BLaER1 treated with 17β-estradiol and CSF1 and Interleukin-3, amounts not matched to agents 10 nM and 100 nM (cell line): ENCODE measurements at regions not wholly inside any gene's neighbourhood (a gene's known extent, or its start where the extent isn't known, plus 50 kb on each side); places are given as distances from the start of the nearest gene placed in this dataset.

Experiments used
- H3K27ac ChIP-seq, 11 experiments: shearing (Covaris generic); formaldehyde crosslinking; 2 replicates each; pipeline ENCODE4 v1.8.1; 2022
- H3K27me3 ChIP-seq, 11 experiments: shearing (Covaris generic); formaldehyde crosslinking; 2 replicates each; pipeline ENCODE4 v1.8.1; 2022
- H3K36me3 ChIP-seq, 11 experiments: shearing (Covaris generic); formaldehyde crosslinking; 2 replicates each; pipeline ENCODE4 v1.8.1; 2022
- H3K4me1 ChIP-seq, 10 experiments: shearing (Covaris generic); formaldehyde crosslinking; 2 replicates each; pipeline ENCODE4 v1.8.1; 2022
- H3K4me2 ChIP-seq, 11 experiments: shearing (Covaris generic); formaldehyde crosslinking; 2 replicates each; pipeline ENCODE4 v1.8.1; 2022
- H3K4me3 ChIP-seq, 10 experiments: shearing (Covaris generic); formaldehyde crosslinking; 2 replicates each; pipeline ENCODE4 v1.8.1; 2022
- H3K9ac ChIP-seq, 11 experiments: shearing (Covaris generic); formaldehyde crosslinking; 2 replicates each; pipeline ENCODE4 v1.8.1; 2022
- H3K9me3 ChIP-seq, 11 experiments: shearing (Covaris generic); formaldehyde crosslinking; replicated peaks in 1 of 11; 2 replicates each; pipeline ENCODE4 v1.8.1; 2022
- H4K20me1 ChIP-seq, 11 experiments: shearing (Covaris generic); formaldehyde crosslinking; 2 replicates each; pipeline ENCODE4 v1.8.1; 2022
- Cebpa-rat ChIP-seq, 11 experiments: shearing (Covaris generic); IDR thresholded peaks; 2 replicates each; pipeline ENCODE4 v1.8.1; 2022

DNA sequence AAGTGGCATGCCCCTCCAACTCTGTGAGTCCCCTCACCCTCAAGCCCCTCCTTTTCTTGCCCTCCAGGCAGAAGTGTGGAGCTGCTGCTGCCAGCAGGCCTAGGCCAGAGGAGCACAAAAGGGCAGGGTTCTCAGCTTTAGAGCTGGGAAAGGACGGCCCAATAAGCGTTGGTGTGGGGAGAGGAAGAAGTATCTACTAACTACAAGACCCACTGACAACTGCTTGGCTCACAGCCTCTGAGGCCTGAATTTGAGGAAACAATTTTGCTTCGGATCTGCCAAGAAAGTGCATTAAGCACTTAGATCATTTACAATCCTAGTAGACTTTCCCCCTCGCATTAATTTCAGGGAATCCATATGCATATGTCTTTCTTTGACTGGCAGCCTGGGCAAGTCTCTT is 179.4 kb downstream of the SNX18 start:
- peaks cover 18 to 83% (median 21%) of the 10 kb centered on the region in 10 experiments for H3K4me1 ChIP-seq

DNA sequence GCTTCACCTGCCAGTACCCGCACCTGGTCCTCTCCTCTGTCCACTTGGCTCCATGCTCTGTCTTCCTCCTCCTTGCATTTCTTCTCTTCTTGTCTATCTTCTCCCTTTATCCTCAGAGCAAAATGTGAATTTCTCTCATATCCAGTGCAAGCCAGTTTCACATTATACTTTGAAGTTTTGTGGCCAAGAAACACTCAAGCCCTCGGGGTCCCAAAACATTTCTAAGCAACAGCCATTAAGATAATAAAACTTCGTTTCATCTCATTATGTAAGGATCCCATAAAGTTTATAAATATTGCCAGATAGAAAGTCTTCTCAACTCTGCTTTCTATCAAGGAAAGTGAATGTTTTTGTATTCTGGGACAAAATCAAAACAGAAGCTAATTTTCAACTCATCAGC is 178.8 kb downstream of the SNX18 start:
- peak overlapping the region in 1 of 11 experiments; percentile 15; a peak in 1 of 22 replicates for H3K27ac ChIP-seq
- no peaks in the 10 kb centered on the region for H3K9me3 ChIP-seq
- H3K9ac ChIP-seq: no peak overlapping the region
- H3K4me3 ChIP-seq: no peak overlapping the region
- no peaks in the 10 kb centered on the region for H4K20me1 ChIP-seq
- H3K36me3 ChIP-seq: no peaks in the 10 kb centered on the region
- H3K4me2 ChIP-seq: peak overlapping the region in 2 of 11 experiments; percentile 46 to 95; a peak in 4 of 22 replicates
- no peaks in the 10 kb centered on the region for H3K27me3 ChIP-seq
- peaks cover 18 to 83% (median 21%) of the 10 kb centered on the region in 10 experiments for H3K4me1 ChIP-seq
- TF ChIP-seq Cebpa-rat (IDR thresholded peaks at IDR 0.05): no peak

More for the DNA sequence above, 179.4 kb downstream of the SNX18 start:
- H3K27me3 ChIP-seq: no peaks in the 10 kb centered on the region
- no peak overlapping the region for H3K9ac ChIP-seq
- TF ChIP-seq Cebpa-rat (IDR thresholded peaks at IDR 0.05): no peak
- no peaks in the 10 kb centered on the region for H4K20me1 ChIP-seq
- no peaks in the 10 kb centered on the region for H3K36me3 ChIP-seq
- peak overlapping the region in 1 of 11 experiments; percentile 15; a peak in 1 of 22 replicates for H3K27ac ChIP-seq
- H3K9me3 ChIP-seq: no peaks in the 10 kb centered on the region
- no peak overlapping the region for H3K4me3 ChIP-seq
- peak overlapping the region in 2 of 11 experiments; percentile 46 to 95; a peak in 4 of 22 replicates for H3K4me2 ChIP-seq

DNA sequence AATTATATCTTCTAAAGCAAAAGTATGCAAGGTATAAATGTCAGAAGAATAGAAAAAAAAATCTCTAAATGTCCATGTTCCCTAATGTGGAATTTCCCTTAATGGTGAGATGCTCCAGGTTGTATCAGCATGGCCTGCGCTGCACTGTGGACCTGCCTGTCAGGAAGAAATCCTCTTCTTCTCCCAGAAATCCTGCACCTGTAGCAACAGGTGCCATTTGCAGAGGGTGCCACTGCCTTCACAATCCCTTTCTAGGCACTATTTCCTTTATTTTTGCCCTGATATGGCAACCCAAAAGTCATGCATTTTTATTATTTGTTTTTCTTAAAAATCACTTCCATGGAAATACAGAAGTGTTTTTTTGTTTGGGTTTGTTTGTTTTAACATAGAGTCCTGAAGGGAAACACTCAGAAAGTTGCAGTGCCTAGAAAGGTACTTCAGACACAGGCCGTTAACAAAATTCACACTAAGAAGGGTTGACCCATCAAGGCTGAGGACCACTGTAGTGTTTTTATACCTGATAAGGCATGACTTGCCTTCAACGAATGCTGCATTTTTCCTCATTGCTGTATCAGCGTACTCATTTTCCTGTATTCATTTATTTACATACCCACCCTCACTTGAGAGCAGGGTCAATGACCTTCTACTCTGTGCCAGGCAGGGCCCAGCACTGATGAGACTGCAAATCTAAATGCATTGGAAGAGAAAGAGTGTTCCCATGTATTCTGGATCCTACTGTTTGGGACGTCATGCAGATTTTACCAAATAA is 177.8 kb downstream of the SNX18 start:
- no peak for TF ChIP-seq Cebpa-rat (IDR thresholded peaks at IDR 0.05)
- H3K4me1 ChIP-seq: peaks cover 15 to 85% (median 18%) of the 10 kb centered on the region in 10 experiments
- H3K9ac ChIP-seq: no peak overlapping the region

DNA sequence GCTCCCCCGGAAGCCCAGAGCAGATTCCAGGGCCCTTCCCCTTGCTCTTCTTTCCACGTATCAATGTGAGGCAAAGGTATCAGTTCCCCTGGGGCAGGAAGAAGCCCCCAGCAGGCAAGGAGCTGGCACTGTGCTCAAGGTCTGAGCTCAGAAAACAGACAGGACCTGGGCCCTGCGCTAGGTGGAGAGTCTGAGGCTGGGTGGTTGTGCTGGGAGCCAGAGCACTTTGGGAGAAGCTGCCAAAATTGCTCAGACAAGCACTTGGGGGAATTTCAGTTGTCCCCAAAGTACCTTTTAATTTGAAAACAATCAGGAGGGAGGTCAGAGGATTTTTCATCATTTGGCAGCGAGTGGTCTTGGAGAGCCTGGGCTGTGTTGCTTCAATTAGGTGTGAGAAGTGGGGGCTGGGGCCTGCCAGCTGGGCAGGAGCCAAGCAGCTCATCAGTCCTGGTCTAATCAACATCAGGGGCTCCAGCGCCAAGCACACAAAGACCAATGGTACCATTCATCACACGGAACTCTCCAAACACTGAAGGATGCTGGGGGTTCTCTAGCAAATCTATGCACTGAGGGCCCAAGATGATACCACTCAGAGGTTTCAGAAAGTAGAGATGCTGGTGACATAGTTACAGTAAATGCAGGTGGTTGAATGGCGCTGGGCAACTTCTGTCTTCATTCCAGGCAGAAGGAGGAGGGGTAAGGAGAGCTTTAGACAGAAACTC is 176.5 kb downstream of the SNX18 start:
- no peaks in the 10 kb centered on the region for H3K9me3 ChIP-seq
- H3K4me1 ChIP-seq: peaks cover 15 to 98% (median 24%) of the 10 kb centered on the region in 10 experiments
- no peak overlapping the region for H3K9ac ChIP-seq
- H3K4me3 ChIP-seq: no peak overlapping the region
- H3K36me3 ChIP-seq: no peaks in the 10 kb centered on the region
- no peaks in the 10 kb centered on the region for H3K27me3 ChIP-seq
- peak overlapping the region in 2 of 11 experiments; percentile 30 to 95; a peak in 4 of 22 replicates for H3K4me2 ChIP-seq
- TF ChIP-seq Cebpa-rat (IDR thresholded peaks at IDR 0.05): no peak
- H3K27ac ChIP-seq: no peak overlapping the region
- H4K20me1 ChIP-seq: no peaks in the 10 kb centered on the region

More for the DNA sequence above, 177.8 kb downstream of the SNX18 start:
- Histone ChIP-seq H3K9me3 (no peaks in the 10 kb centered on the region), H3K36me3 (no peaks in the 10 kb centered on the region), H3K27me3 (no peaks in the 10 kb centered on the region), H4K20me1 (no peaks in the 10 kb centered on the region), H3K4me3 (no peak overlapping the region), H3K4me2 (peak overlapping the region in 2 of 11 experiments; percentile 46 to 95; a peak in 1 of 22 replicates), H3K27ac (no peak overlapping the region)

DNA sequence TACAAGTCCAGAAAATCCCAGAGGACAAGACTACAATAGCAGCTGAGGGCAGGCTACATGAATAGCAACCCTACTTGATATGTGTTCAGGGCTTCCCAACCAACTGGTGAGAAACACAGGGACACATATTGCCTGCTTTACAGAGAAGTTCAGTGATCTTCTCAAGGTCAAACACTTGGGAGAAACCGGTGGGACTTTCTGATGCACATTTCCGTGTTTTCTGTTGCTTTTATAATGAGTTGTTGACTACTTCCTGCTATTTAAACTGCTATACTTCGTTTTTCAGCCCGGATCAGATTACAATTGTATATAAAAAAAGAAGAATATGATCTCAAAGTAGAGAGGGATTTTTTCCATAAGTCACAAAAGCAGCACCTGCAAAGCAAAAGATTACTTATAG is 175.1 kb downstream of the SNX18 start:
- Histone ChIP-seq H3K4me2 (peak overlapping the region; percentile 6 to 95 (median 50); a peak in 16 of 22 replicates), H3K36me3 (no peaks in the 10 kb centered on the region), H3K27me3 (no peaks in the 10 kb centered on the region), H3K4me3 (peak overlapping the region in 2 of 10 experiments; percentile 17 to 36; a peak in 3 of 20 replicates), H4K20me1 (no peaks in the 10 kb centered on the region), H3K4me1 (peaks cover 15 to 94% (median 29%) of the 10 kb centered on the region in 10 experiments), H3K9ac (peak overlapping the region in 2 of 11 experiments; percentile 55 to 72; a peak in 3 of 22 replicates), H3K9me3 (peaks cover 0 to 1% (median 0%) of the 10 kb centered on the region in 11 experiments; a peak in 1 of 22 replicates), H3K27ac (peak overlapping the region in 3 of 11 experiments; percentile 56 to 86 (median 83); a peak in 6 of 22 replicates)
- TF ChIP-seq Cebpa-rat (IDR thresholded peaks at IDR 0.05): no peak

DNA sequence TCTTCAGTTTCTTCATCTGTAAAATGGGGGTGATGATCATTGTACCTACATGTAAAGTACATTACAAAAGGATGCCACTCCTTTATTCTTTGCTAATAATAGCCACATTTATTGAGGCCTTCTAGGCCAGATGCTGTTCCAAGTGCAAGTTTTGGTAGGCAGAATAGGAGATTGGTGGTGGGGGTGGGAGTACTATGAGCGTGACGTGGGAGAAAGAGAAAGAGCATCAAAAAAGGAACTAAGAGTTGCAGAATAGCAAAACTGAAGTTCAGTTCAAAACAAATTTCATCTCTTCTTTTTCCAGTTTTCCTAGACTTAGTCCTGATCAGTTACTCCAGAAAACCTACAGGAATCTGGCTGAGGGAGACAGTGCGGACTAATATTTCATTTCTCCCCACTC is 174.1 kb downstream of the SNX18 start:
- H3K4me2 ChIP-seq: peak overlapping the region; percentile 6 to 95 (median 50); a peak in 20 of 22 replicates
- peaks cover 15 to 85% (median 29%) of the 10 kb centered on the region in 10 experiments for H3K4me1 ChIP-seq

DNA sequence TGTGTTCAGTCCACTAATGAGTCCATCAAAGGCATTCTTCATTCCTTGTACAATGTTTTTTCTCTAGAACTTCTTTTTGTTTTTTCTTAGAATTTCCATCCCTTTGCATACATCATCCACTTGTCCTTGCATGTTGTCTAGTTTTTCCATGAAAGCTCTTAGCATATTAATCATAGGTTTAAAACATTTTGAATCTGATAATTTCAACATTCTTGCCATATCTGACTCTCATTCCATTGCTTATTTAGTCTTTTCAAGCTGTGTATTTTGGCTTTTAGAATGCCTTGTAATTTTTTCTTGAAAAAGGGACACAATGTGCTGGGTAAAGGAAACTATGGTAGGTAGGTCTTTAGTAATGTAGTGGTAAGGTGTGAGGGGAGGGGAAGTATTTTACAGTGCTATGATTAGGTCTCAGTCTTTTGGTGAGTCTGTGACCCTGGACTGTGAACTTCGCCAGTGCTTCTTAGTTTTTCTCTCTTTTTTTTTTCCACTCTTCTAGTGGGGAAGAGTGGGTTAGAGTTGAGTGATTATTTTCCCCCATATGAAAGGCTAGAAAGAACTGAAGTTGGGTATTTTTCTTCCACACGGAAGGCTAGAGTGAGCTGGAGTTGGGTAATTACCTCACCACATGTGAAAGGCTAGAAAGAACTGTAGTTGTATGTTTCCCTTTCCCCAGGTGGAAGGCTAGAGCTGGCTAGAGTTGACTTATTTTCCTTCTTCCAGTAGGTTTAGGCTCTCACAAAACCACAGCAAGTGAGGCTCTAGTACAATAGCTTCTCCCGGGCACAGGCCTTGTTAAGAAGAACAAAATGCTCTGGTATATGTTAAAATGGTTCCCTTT is 172.1 kb downstream of the SNX18 start:
- Histone ChIP-seq H3K4me1 (peaks cover 15 to 64% (median 29%) of the 10 kb centered on the region in 10 experiments), H4K20me1 (no peaks in the 10 kb centered on the region), H3K27ac (peak overlapping the region in 3 of 11 experiments; percentile 56 to 86 (median 83); a peak in 6 of 22 replicates), H3K9ac (0 out of 22 replicates have a peak overlapping the region, but pooled peaks of 1 of the 11 experiments have one; percentile 3), H3K4me2 (peak overlapping the region in 5 of 11 experiments; percentile 10 to 95 (median 62); a peak in 9 of 22 replicates), H3K4me3 (no peak overlapping the region), H3K9me3 (peaks cover 0 to 10% (median 3%) of the 10 kb centered on the region in 11 experiments; a peak in 4 of 22 replicates), H3K27me3 (no peaks in the 10 kb centered on the region), H3K36me3 (no peaks in the 10 kb centered on the region)
- no peak for TF ChIP-seq Cebpa-rat (IDR thresholded peaks at IDR 0.05)

More for the DNA sequence above, 174.1 kb downstream of the SNX18 start:
- no peak for TF ChIP-seq Cebpa-rat (IDR thresholded peaks at IDR 0.05)
- no peaks in the 10 kb centered on the region for H3K36me3 ChIP-seq
- no peaks in the 10 kb centered on the region for H4K20me1 ChIP-seq
- H3K27ac ChIP-seq: peak overlapping the region in 4 of 11 experiments; percentile 26 to 86 (median 70); a peak in 7 of 22 replicates
- H3K9ac ChIP-seq: peak overlapping the region in 2 of 11 experiments; percentile 55 to 72; a peak in 3 of 22 replicates
- peaks cover 0 to 4% (median 0%) of the 10 kb centered on the region in 11 experiments; a peak in 4 of 22 replicates for H3K9me3 ChIP-seq
- H3K4me3 ChIP-seq: peak overlapping the region in 2 of 10 experiments; percentile 17 to 36; a peak in 2 of 20 replicates
- no peaks in the 10 kb centered on the region for H3K27me3 ChIP-seq

DNA sequence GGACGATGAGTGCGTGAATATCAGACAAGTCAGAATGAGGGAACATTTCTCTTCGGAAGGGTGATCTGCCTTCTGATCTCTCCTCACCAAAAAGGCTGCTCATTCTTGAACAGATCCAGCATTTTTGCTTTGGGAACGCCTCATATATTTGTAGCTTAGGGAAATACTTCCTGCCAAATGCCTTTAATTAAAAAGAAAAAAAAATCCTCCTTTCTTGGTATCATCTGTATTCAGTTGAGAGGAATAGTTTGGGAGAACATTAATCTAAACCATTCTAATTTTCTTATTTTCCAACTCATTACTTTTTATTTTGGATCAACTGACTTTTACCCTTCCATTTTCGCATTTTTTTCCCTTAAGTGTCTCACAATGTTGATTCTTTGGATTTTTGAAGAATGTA is 163.4 kb downstream of the SNX18 start:
- no peak for TF ChIP-seq Cebpa-rat (IDR thresholded peaks at IDR 0.05)
- no peaks in the 10 kb centered on the region for H3K27me3 ChIP-seq
- H3K9me3 ChIP-seq: peaks cover 0 to 13% (median 0%) of the 10 kb centered on the region in 11 experiments; a peak in 3 of 22 replicates
- no peak overlapping the region for H3K9ac ChIP-seq
- H4K20me1 ChIP-seq: no peaks in the 10 kb centered on the region
- peaks cover 0 to 14% (median 0%) of the 10 kb centered on the region in 10 experiments; a peak in 7 of 20 replicates for H3K4me1 ChIP-seq
- no peak overlapping the region for H3K4me2 ChIP-seq
- H3K4me3 ChIP-seq: no peak overlapping the region
- H3K36me3 ChIP-seq: no peaks in the 10 kb centered on the region
- H3K27ac ChIP-seq: no peak overlapping the region
